ENCODE measurements at regions not wholly inside any gene's neighbourhood (a gene's known extent, or its start where the extent isn't known, plus 50 kb on each side); places are given as distances from the start of the nearest gene placed in this dataset.

GRCh38 chr6:6891125-6891721 lies 216.5 kb upstream of the RREB1 start:
- TF ChIP-seq FOS (IDR thresholded peaks at IDR 0.05; ENCODE audit: borderline replicate concordance, insufficient read depth, low read length) (no peak), MAX (IDR thresholded peaks at IDR 0.05; ENCODE audit: insufficient read depth, insufficient read length) (no peak), GATA2 (IDR thresholded peaks at IDR 0.05; ENCODE audit: insufficient read depth, insufficient read length, low read depth, low read length) (no peak), JUN (IDR thresholded peaks at IDR 0.05; ENCODE audit: borderline replicate concordance, insufficient read depth, insufficient read length, low read depth) (no peak), CTCF (IDR thresholded peaks at IDR 0.05; ENCODE audit: extremely low read depth in 1 of 2, insufficient read depth in 1 of 2, low read depth in 1 of 2, low read length in 2 of 2) (no peak), EZH2 (IDR thresholded peaks at IDR 0.05; ENCODE audit: borderline replicate concordance, low read depth, low read length, severe bottlenecking) (no peak), MYC (IDR thresholded peaks at IDR 0.05; ENCODE audit: low read depth, low read length) (no peak), POLR2A (IDR thresholded peaks at IDR 0.05; ENCODE audit: low read depth, low read length) (no peak), POLR2AphosphoS5 (IDR thresholded peaks at IDR 0.05; ENCODE audit: insufficient read depth, low read depth, low read length) (no peak)
- ChIA-PET CTCF (interaction anchor here (1.8 kb wide), 1 partner anchor 132 kb away, joined by 4 read pairs; no protein-coding TSS in a partner anchor), POLR2A (no interaction called here)
- dilution Hi-C loops (cut with MboI; ENCODE audit: extremely low pct_ligation_motif_present, low sequenced_read_pairs), result no loop called here
- Histone ChIP-seq H3K4me2 (ENCODE audit: insufficient read depth, low read length) (no peak overlapping the region), H3K9me3 (replicated peaks; ENCODE audit: control insufficient read depth, insufficient read depth, low read length) (no peaks in the 10 kb centered on the region), H3K27ac (ENCODE audit: insufficient read depth, low read depth, low read length) (no peak overlapping the region), H4K20me1 (replicated peaks; ENCODE audit: control insufficient read depth, extremely low read depth, insufficient read depth, low read length) (no peaks in the 10 kb centered on the region), H3K4me1 (ENCODE audit: control insufficient read depth, extremely low read depth, insufficient read depth, low read length) (no peaks in the 10 kb centered on the region), H3K79me2 (ENCODE audit: control insufficient read depth, insufficient read depth, low read length) (no peaks in the 10 kb centered on the region), H2AFZ (ENCODE audit: low read depth, low read length) (no peak overlapping the region), H3K9me1 (replicated peaks; ENCODE audit: control insufficient read depth, extremely low read depth, insufficient read depth, low read length) (no peaks in the 10 kb centered on the region), H3K4me3 (replicated peaks in 1 of 3; ENCODE audit: insufficient read depth in 1 of 3, low read depth in 1 of 3, low read length in 3 of 3) (no peak overlapping the region), H3K9ac (replicated peaks; ENCODE audit: extremely low read depth, insufficient read depth, low read length) (no peak overlapping the region), H3K27me3 (ENCODE audit: control insufficient read depth in 2 of 2, insufficient read depth in 2 of 2, low read length in 2 of 2) (no peaks in the 10 kb centered on the region), H3K36me3 (ENCODE audit: control insufficient read depth in 2 of 2, extremely low read depth in 1 of 2, insufficient read depth in 2 of 2, low read length in 2 of 2) (no peaks in the 10 kb centered on the region)
- BruUV-seq (replicated peaks), result no TSS peak
- DNase-seq (ENCODE audit: low read depth, low spot score), result no peak
- FAIRE-seq, result no peak
- intact Hi-C loops (cut with micrococcal nuclease), result no loop called here
